ENCODE measurements at regions not wholly inside any gene's neighbourhood (a gene's known extent, or its start where the extent isn't known, plus 50 kb on each side); places are given as distances from the start of the nearest gene placed in this dataset.

DNA sequence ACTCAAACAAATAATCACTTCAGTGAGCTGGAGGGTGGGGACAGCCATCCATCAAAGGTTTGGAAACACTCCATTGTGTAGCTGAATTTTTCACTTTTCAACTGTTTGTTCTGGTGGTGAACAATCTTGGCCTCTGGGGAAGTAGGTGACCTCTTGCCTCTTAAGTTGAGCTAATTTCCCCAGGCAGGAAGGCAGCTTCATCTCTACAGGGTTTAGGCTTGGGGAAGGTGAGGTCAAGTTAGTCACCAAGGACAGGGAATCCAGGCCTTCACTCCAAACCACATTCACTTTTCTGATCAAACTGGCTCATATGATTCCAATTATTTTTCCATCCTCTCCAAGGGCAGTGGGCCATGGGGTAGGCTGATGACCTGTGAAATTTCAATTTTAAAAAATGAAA, 138.3 kb upstream of the HABP2 start:
- CTCF ChIA-PET, result interaction anchor here (0.5 to 1.7 kb wide), 4 partner anchors 18 to 224 kb away, joined by 3 to 5 read pairs (median 3); no protein-coding TSS in a partner anchor
- POLR2A ChIA-PET, result no interaction called here

DNA sequence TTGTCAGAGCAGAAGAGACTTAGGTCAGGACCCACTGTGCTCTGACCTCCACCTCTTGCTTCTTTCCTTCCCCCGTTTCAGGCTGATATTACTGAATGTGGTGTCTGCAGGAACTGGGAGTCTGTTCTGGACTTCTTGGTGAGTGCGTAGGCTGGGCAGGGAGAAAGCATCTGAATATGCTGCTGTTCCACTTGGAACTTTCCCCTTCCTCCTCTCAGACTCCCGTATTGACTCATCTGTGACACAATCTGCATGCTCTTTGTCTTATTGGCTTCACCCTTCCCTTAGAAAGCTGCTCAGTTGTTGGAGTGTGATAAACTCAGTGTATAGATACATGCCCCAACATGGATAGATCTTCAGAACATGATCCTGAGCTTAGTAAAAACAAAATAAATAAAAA, 137.6 kb upstream of the HABP2 start:
- DNase-seq, result no peak
- H3F3A ChIP-seq (replicated peaks; ENCODE audit: insufficient read depth), result no peaks in the 10 kb centered on the region
- H3K36me3 ChIP-seq (replicated peaks in 1 of 2; ENCODE audit: control insufficient read depth in 1 of 2, insufficient read depth in 2 of 2, low read length in 1 of 2), result no peaks in the 10 kb centered on the region
- H2AFZ ChIP-seq (ENCODE audit: low read depth), result no peak overlapping the region
- ChIA-PET POLR2A (no interaction called here), CTCF (interaction anchor here (0.6 to 1.7 kb wide), 4 partner anchors 11 to 286 kb away, joined by 3 to 5 read pairs (median 4); no protein-coding TSS in a partner anchor)
- H3K27ac ChIP-seq (ENCODE audit: low read depth in 2 of 2, low read length in 1 of 2), result no peak overlapping the region
- no peak overlapping the region for H3K9ac ChIP-seq
- H4K20me1 ChIP-seq (ENCODE audit: insufficient read depth), result no peaks in the 10 kb centered on the region
- H3K79me2 ChIP-seq (ENCODE audit: insufficient read depth), result no peaks in the 10 kb centered on the region
- no peaks in the 10 kb centered on the region for H3K4me1 ChIP-seq (ENCODE audit: control insufficient read depth in 1 of 2, insufficient read depth in 2 of 2, low read depth in 1 of 2, low read length in 1 of 2)
- no peaks in the 10 kb centered on the region for H3K27me3 ChIP-seq (ENCODE audit: insufficient read depth)
- TF ChIP-seq RXRA (IDR thresholded peaks at IDR 0.05; ENCODE audit: borderline replicate concordance, low read depth) (no peak), MEF2A (IDR thresholded peaks at IDR 0.05; ENCODE audit: borderline replicate concordance, low read depth) (no peak), EP300 (IDR thresholded peaks at IDR 0.05; ENCODE audit: borderline replicate concordance in 1 of 2, low read depth in 1 of 2, low read length in 1 of 2) (no peak), NFIC (IDR thresholded peaks at IDR 0.05; ENCODE audit: borderline replicate concordance) (no peak), ELF1 (IDR thresholded peaks at IDR 0.05) (no peak), RFX5 (IDR thresholded peaks at IDR 0.05; ENCODE audit: low read length) (no peak), GABPA (IDR thresholded peaks at IDR 0.05; ENCODE audit: low read depth) (no peak), NRF1 (IDR thresholded peaks at IDR 0.05; ENCODE audit: low read depth, low read length) (no peak), TCF12 (IDR thresholded peaks at IDR 0.05) (no peak), RAD21 (IDR thresholded peaks at IDR 0.05; ENCODE audit: low read length) (no peak), MXI1 (IDR thresholded peaks at IDR 0.05; ENCODE audit: low read depth, low read length) (no peak), REST (IDR thresholded peaks at IDR 0.05; ENCODE audit: low read depth, low read length) (no peak), YY1 (IDR thresholded peaks at IDR 0.05; ENCODE audit: low read depth) (no peak), SMC3 (IDR thresholded peaks at IDR 0.05; ENCODE audit: low read depth, low read length) (no peak)
- TF ChIP-seq, protein P1, sequence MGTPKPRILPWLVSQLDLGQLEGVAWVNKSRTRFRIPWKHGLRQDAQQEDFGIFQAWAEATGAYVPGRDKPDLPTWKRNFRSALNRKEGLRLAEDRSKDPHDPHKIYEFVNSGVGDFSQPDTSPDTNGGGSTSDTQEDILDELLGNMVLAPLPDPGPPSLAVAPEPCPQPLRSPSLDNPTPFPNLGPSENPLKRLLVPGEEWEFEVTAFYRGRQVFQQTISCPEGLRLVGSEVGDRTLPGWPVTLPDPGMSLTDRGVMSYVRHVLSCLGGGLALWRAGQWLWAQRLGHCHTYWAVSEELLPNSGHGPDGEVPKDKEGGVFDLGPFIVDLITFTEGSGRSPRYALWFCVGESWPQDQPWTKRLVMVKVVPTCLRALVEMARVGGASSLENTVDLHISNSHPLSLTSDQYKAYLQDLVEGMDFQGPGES (IDR thresholded peaks at IDR 0.05; ENCODE audit: low read depth, low read length), result no peak
- TF ChIP-seq, protein P2, sequence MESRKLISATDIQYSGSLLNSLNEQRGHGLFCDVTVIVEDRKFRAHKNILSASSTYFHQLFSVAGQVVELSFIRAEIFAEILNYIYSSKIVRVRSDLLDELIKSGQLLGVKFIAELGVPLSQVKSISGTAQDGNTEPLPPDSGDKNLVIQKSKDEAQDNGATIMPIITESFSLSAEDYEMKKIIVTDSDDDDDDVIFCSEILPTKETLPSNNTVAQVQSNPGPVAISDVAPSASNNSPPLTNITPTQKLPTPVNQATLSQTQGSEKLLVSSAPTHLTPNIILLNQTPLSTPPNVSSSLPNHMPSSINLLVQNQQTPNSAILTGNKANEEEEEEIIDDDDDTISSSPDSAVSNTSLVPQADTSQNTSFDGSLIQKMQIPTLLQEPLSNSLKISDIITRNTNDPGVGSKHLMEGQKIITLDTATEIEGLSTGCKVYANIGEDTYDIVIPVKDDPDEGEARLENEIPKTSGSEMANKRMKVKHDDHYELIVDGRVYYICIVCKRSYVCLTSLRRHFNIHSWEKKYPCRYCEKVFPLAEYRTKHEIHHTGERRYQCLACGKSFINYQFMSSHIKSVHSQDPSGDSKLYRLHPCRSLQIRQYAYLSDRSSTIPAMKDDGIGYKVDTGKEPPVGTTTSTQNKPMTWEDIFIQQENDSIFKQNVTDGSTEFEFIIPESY (IDR thresholded peaks at IDR 0.05; ENCODE audit: borderline replicate concordance, low read depth), result no peak
- 0 out of 2 replicates have a peak, but pooled peaks cover 7% of the 10 kb centered on the region for H3K9me3 ChIP-seq
- H3K4me3 ChIP-seq (ENCODE audit: low read depth in 2 of 2, low read length in 1 of 2), result no peak overlapping the region
- H3K9me2 ChIP-seq, result no peaks in the 10 kb centered on the region
- H3K4me2 ChIP-seq, result no peak overlapping the region
- 31% methylated on average over 3 of the region's 3 CpGs for WGBS (ENCODE audit: low lambda C conversion rate)

More for the DNA sequence above, 138.3 kb upstream of the HABP2 start:
- Histone ChIP-seq H3K4me2 (no peak overlapping the region), H2AFZ (ENCODE audit: low read depth) (no peak overlapping the region), H3K36me3 (replicated peaks in 1 of 2; ENCODE audit: control insufficient read depth in 1 of 2, insufficient read depth in 2 of 2, low read length in 1 of 2) (no peaks in the 10 kb centered on the region), H3K9me3 (0 out of 2 replicates have a peak, but pooled peaks cover under 1% of the 10 kb centered on the region), H3K9me2 (no peaks in the 10 kb centered on the region), H3K4me3 (ENCODE audit: low read depth in 2 of 2, low read length in 1 of 2) (no peak overlapping the region), H3K27me3 (ENCODE audit: insufficient read depth) (no peaks in the 10 kb centered on the region; the same call in 1 of the 2 replicates), H3K79me2 (ENCODE audit: insufficient read depth) (no peaks in the 10 kb centered on the region), H3F3A (replicated peaks; ENCODE audit: insufficient read depth) (no peaks in the 10 kb centered on the region), H4K20me1 (ENCODE audit: insufficient read depth) (no peaks in the 10 kb centered on the region), H3K9ac (no peak overlapping the region), H3K4me1 (ENCODE audit: control insufficient read depth in 1 of 2, insufficient read depth in 2 of 2, low read depth in 1 of 2, low read length in 1 of 2) (no peaks in the 10 kb centered on the region), H3K27ac (ENCODE audit: low read depth in 2 of 2, low read length in 1 of 2) (no peak overlapping the region)
- DNase-seq, result no peak
- no peak for TF ChIP-seq SIN3A (IDR thresholded peaks at IDR 0.05; ENCODE audit: borderline replicate concordance, low read depth, low read length)
